ENCODE measurements at regions not wholly inside any gene's neighbourhood (a gene's known extent, or its start where the extent isn't known, plus 50 kb on each side); places are given as distances from the start of the nearest gene placed in this dataset.

DNA sequence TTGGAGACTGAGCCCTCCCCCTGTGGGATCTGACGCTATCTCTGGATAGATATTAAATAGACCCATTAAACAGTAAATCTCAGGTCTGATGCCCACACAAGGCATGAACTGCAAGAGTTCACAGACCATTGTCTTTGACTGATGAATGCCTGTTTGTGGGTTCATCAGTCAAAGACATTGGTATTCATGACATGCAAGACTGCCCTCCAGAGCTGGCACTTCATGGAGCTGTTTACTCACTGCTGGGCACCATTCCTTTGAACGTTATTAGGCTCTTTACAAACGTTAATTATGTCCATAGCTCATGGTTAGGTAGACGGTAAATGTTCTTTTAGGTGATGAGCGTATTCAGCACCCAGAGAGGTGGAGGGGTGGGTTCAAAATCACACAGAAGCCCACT, 111.8 kb upstream of the PABPC3 start:
- TF ChIP-seq, protein P1, sequence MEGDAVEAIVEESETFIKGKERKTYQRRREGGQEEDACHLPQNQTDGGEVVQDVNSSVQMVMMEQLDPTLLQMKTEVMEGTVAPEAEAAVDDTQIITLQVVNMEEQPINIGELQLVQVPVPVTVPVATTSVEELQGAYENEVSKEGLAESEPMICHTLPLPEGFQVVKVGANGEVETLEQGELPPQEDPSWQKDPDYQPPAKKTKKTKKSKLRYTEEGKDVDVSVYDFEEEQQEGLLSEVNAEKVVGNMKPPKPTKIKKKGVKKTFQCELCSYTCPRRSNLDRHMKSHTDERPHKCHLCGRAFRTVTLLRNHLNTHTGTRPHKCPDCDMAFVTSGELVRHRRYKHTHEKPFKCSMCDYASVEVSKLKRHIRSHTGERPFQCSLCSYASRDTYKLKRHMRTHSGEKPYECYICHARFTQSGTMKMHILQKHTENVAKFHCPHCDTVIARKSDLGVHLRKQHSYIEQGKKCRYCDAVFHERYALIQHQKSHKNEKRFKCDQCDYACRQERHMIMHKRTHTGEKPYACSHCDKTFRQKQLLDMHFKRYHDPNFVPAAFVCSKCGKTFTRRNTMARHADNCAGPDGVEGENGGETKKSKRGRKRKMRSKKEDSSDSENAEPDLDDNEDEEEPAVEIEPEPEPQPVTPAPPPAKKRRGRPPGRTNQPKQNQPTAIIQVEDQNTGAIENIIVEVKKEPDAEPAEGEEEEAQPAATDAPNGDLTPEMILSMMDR (IDR thresholded peaks at IDR 0.05): no peak
- no peak for TF ChIP-seq POLR2A (IDR thresholded peaks at IDR 0.05)
